K562 (cell line): ENCODE measurements at regions not wholly inside any gene's neighbourhood (a gene's known extent, or its start where the extent isn't known, plus 50 kb on each side); places are given as distances from the start of the nearest gene placed in this dataset.

Experiments used
- SIN3B ChIP-seq: fragments of 450-650 bp; IDR thresholded peaks from 2 replicates; pipeline ENCODE4 v1.6.1; 2017; ENCODE audit warnings: low read depth, mild to moderate bottlenecking, moderate library complexity
- TF ChIP-seq, protein P1 (sequence below): fragments of 450-650 bp; conservative IDR thresholded peaks from 2 replicates; pipeline ENCODE4 v1.6.1; 2016; ENCODE audit warnings: missing genetic modification characterization, low read depth, mild to moderate bottlenecking, control low read depth, missing compliant biosample characterization

DNA sequence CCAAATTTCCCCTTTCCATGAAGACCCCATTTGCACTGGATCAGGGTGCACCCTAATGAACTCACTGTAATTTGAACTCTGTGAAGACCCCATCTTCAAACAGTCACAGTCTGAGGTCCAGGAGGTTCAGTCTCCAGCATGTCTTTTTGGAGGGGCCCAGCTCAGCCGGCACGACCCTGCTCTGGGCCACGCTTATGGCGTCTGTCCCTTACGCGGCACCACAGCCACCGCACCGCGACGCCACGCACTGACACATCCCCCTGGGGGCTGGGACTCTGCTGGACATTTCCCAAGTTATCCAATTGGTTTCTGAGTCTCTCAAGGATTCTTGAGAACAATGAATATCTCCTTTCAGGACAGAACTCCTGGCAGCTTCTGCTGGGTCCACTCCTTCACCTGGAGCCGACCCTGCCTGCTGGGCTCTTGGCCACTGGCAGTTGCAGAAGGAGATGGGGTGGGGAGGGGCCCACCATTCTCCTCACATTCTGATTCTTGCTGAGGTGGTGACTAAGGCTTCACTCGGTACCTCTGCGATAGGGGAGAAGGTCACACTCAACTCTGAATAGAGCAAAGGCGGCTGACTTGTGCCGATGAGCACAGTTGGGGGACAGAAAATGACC lies 124.0 kb downstream of the RTP5 start:
- TF ChIP-seq, protein P1, sequence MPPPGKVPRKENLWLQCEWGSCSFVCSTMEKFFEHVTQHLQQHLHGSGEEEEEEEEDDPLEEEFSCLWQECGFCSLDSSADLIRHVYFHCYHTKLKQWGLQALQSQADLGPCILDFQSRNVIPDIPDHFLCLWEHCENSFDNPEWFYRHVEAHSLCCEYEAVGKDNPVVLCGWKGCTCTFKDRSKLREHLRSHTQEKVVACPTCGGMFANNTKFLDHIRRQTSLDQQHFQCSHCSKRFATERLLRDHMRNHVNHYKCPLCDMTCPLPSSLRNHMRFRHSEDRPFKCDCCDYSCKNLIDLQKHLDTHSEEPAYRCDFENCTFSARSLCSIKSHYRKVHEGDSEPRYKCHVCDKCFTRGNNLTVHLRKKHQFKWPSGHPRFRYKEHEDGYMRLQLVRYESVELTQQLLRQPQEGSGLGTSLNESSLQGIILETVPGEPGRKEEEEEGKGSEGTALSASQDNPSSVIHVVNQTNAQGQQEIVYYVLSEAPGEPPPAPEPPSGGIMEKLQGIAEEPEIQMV (tag), result no peak
- no peak for TF ChIP-seq SIN3B
